Transverse colon (tissue), 4 donors: ENCODE measurements at regions not wholly inside any gene's neighbourhood (a gene's known extent, or its start where the extent isn't known, plus 50 kb on each side); places are given as distances from the start of the nearest gene placed in this dataset.
A peak's percentile ranks its signal among the peaks of the same experiment; 100 is the strongest.
"Not testable (repeated sequence)": the region's sequence is repeated elsewhere in the genome, so short reads cannot be mapped to it uniquely, and the experiment has no call there.

Source experiments
- DNase-seq: peaks from one replicate; pipeline ENCODE4 v3.0.0-alpha.2; 2019
- H3K27ac ChIP-seq, 4 donors: fragments of 200-600 bp; sonication (generic); 2 replicates each; pipeline ENCODE4 v1.5.1; 2016 to 2018; ENCODE audit warnings: inconsistent platforms in 4 of 4
- H3K27me3 ChIP-seq: fragments of 200-600 bp; sonication (generic); 2 replicates; pipeline ENCODE4 v1.5.1; 2017; ENCODE audit warnings: inconsistent platforms
- H3K36me3 ChIP-seq, 4 donors: fragments of 200-600 bp; sonication (generic); 2 replicates each; pipeline ENCODE4 v1.5.1; 2017 to 2019; ENCODE audit warnings: inconsistent platforms in 4 of 4
- H3K4me1 ChIP-seq, 4 donors: fragments of 200-600 bp; sonication (generic); 2 replicates each; pipeline ENCODE4 v1.5.1; 2017 to 2020; ENCODE audit warnings: inconsistent platforms in 4 of 4
- H3K4me3 ChIP-seq, 4 donors: fragments of 200-600 bp; sonication (generic); 1 replicate in 1 of 4; 2 replicates in 3 of 4; pipeline versions ENCODE4 v1.5.1 to v1.6.1; 2017 to 2019; ENCODE audit warnings: inconsistent platforms in 4 of 4
- H3K9me3 ChIP-seq, 2 donors: fragments of 200-600 bp; sonication (generic); 2 replicates each; pipeline ENCODE4 v1.5.1; 2017 to 2019; ENCODE audit warnings: inconsistent platforms in 2 of 2
- EP300 ChIP-seq: sonication (generic); formaldehyde crosslinking; IDR thresholded peaks from one replicate; pipeline ENCODE4 v1.6.1; 2017; ENCODE audit warnings: antibody characterized with exemption, low read depth
- POLR2A ChIP-seq: fragments of 450-650 bp; IDR thresholded peaks from one replicate; pipeline ENCODE4 v1.6.1; 2016; ENCODE audit warnings: antibody characterized with exemption, mild to moderate bottlenecking, moderate library complexity
- POLR2AphosphoS5 ChIP-seq, 3 donors: sonication (generic); formaldehyde crosslinking; IDR thresholded peaks; one replicate each; pipeline ENCODE4 v1.6.1; 2016; ENCODE audit warnings: antibody characterized with exemption in 3 of 3
- WGBS, 2 donors: methylation state at CpG; one replicate each; pipeline ENCODE4 v1.1.5; 2018; ENCODE audit warnings: low coverage in 1 of 2; 5-methylcytosine and 5-hydroxymethylcytosine counted together
- in situ Hi-C, 4 donors: fragments of 200-750 bp; cut with MboI; loops; one replicate each; pipeline versions ENCODE4 v1.15.0 to v1.15.1; 2017; ENCODE audit warnings: low sequenced_read_pairs in 3 of 4, low pct_ligation_motif_present in 1 of 4, low pct_unique_long_range_greater_than_20kb in 1 of 4
- intact Hi-C: fragments of 100-400 bp; cut with DNase I; formaldehyde crosslinking; loops from one replicate; pipeline ENCODE4 v1.15.1; 2023; ENCODE audit warnings: low total_unique reads
- TF ChIP-seq, protein P1 (sequence below), 5 experiments: fragments of 200-600 bp in 3 of 5; fragments of 450-650 bp in 2 of 5; sonication (generic) in 3 of 5; IDR thresholded peaks; 1 replicate in 2 of 5; 2 replicates in 3 of 5; pipeline ENCODE4 v1.5.1; 2016 to 2017; ENCODE audit warnings: antibody characterized with exemption in 5 of 5, inconsistent platforms in 3 of 5, mild to moderate bottlenecking in 2 of 5, moderate library complexity in 1 of 5

DNA sequence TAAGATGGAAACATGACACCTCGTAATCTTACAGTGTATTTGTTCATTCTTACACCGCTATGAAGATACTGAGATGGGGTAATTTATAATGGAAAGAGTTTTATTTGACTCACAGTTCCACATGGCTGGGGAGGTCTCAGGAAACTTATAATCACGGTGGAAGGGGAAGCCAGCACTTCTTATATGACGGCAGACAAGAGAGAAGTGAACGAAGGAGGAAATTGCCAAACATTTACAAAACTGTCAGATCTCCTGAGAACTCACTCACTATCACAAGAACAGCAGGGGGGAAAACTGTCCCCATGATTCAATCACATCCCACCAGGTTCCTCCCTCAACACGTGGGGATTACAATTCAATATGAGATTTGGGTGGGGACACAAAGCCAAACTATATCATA, 282.3 kb downstream of the HGF start:
- H3K4me1 ChIP-seq: peaks cover 0 to 5% (median 1%) of the 10 kb centered on the region in 4 donors
- H3K9me3 ChIP-seq: no peaks in the 10 kb centered on the region
- 66% methylated on average over 6 of the region's 6 CpGs for WGBS, 2 donors
- no peak for DNase-seq
- TF ChIP-seq, protein P1, sequence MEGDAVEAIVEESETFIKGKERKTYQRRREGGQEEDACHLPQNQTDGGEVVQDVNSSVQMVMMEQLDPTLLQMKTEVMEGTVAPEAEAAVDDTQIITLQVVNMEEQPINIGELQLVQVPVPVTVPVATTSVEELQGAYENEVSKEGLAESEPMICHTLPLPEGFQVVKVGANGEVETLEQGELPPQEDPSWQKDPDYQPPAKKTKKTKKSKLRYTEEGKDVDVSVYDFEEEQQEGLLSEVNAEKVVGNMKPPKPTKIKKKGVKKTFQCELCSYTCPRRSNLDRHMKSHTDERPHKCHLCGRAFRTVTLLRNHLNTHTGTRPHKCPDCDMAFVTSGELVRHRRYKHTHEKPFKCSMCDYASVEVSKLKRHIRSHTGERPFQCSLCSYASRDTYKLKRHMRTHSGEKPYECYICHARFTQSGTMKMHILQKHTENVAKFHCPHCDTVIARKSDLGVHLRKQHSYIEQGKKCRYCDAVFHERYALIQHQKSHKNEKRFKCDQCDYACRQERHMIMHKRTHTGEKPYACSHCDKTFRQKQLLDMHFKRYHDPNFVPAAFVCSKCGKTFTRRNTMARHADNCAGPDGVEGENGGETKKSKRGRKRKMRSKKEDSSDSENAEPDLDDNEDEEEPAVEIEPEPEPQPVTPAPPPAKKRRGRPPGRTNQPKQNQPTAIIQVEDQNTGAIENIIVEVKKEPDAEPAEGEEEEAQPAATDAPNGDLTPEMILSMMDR (IDR thresholded peaks at IDR 0.05): no peak
- TF ChIP-seq EP300: no peak
- no peak for TF ChIP-seq POLR2AphosphoS5 (IDR thresholded peaks at IDR 0.05)
- no peak for TF ChIP-seq POLR2A
- in situ Hi-C loops: loop anchor here (25.0 kb wide), 3 partner anchors 525 to 1100 kb away; no protein-coding TSS in a partner anchor
- no peaks in the 10 kb centered on the region for H3K36me3 ChIP-seq
- no peaks in the 10 kb centered on the region for H3K27me3 ChIP-seq
- H3K4me3 ChIP-seq: no peak overlapping the region
- intact Hi-C loops: no loop called here
- no peak overlapping the region for H3K27ac ChIP-seq

DNA sequence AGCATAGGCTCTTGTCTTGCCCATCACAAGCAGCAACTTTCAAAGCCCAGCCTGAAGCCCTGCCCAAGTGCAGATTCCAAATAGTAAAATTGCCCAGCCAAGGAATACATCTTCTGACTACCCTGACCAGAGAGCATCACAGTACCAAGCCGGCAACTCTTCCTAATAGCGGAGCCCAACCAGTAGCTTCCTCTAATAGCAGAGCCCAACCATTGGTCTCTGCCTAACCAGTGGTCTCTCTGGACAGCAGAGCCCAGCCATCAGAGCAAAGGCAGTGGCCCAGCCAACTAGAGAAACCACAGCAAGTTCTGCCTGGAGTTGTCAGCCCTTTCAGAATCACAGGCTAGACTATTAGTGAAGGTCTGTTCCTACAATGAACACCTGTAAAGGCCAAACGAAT, 285.6 kb downstream of the HGF start:
- TF ChIP-seq POLR2A: no peak
- TF ChIP-seq, protein P1 (IDR thresholded peaks at IDR 0.05): no peak
- no peak for TF ChIP-seq EP300
- no peak for TF ChIP-seq POLR2AphosphoS5 (IDR thresholded peaks at IDR 0.05)
- 50 to 67% methylated on average over 1 to 3 of the region's 3 CpGs for WGBS, 2 donors
- intact Hi-C loops (no loop called here), in situ Hi-C loops (loop anchor here (25.0 kb wide), 3 partner anchors 528 to 1103 kb away; no protein-coding TSS in a partner anchor)
- Histone ChIP-seq H3K4me3 (no peak overlapping the region), H3K27me3 (no peaks in the 10 kb centered on the region), H3K9me3 (no peaks in the 10 kb centered on the region), H3K4me1 (peaks cover 0 to 6% (median 1%) of the 10 kb centered on the region in 4 donors), H3K36me3 (no peaks in the 10 kb centered on the region), H3K27ac (no peak overlapping the region)
- DNase-seq: no peak

DNA sequence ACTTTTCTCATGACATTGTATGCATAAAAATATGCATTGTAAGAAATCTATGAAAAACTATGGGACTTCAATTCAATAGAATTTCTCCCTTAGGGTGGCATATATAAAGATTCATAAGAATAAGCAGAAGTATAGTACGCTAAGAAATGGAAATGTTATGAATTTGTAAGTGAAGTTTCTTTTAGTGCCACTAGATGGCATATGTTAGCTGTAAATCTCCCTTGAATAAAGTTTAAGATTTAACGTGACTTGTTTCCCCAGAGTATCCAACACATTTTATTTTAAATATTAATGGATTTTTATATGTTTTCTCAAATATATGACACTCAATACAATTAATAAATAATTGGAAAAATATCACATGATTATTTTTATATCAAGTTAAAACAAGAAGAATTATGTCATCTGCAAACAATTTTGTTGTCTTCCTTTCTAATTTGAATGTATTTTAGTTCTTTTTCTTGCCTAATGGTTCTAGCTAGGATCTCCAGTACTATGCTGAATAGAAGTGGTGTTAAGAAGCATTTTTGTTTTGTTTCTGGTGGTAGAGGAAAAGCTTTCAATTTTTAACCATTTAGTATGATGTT, 287.2 kb downstream of the HGF start:
- no peak for DNase-seq
- intact Hi-C loops (no loop called here), in situ Hi-C loops (loop anchor here (25.0 kb wide), 3 partner anchors 530 to 1105 kb away; no protein-coding TSS in a partner anchor)
- 0 to 10% methylated on average over 2 of the region's 2 CpGs for WGBS, 2 donors
- no peak overlapping the region for H3K27ac ChIP-seq
- H3K4me1 ChIP-seq: peaks cover 0 to 6% (median 3%) of the 10 kb centered on the region in 4 donors
- no peaks in the 10 kb centered on the region for H3K36me3 ChIP-seq
- no peak overlapping the region for H3K4me3 ChIP-seq
- no peaks in the 10 kb centered on the region for H3K9me3 ChIP-seq
- no peaks in the 10 kb centered on the region for H3K27me3 ChIP-seq
- TF ChIP-seq EP300 (no peak), POLR2AphosphoS5 (IDR thresholded peaks at IDR 0.05) (no peak), POLR2A (no peak)
- TF ChIP-seq, protein P1 (IDR thresholded peaks at IDR 0.05): peak; percentile 56 to 73 (median 61)

DNA sequence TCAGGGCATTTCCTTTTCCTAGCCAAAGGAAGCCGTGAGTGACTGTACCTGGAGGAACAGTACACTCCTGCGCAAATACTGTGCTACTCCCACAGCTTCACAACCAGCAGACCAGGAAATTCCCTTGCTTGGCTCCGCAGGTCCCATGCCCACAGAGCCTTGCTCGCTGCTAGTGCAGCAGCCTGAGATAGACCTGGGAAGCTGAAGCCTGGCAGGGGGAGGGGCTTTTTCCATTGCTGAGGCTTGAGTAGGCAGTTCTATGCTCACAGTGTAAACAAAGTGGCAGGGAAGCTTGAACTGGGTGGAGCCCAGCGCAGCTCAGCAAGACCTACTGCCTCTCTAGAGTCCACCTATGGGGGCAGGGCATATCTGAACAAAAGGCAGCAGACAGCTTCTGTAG, 291.2 kb downstream of the HGF start:
- TF ChIP-seq POLR2AphosphoS5 (IDR thresholded peaks at IDR 0.05): no peak
- no peak for TF ChIP-seq POLR2A
- TF ChIP-seq EP300: no peak
- TF ChIP-seq, protein P1 (IDR thresholded peaks at IDR 0.05): no peak
- peak; percentile 48 for DNase-seq
- 74 to 80% methylated on average over 2 to 5 of the region's 5 CpGs for WGBS, 2 donors
- intact Hi-C loops: no loop called here
- in situ Hi-C loops: loop anchor here (25.0 kb wide), 3 partner anchors 534 to 1109 kb away; no protein-coding TSS in a partner anchor
- Histone ChIP-seq H3K27ac (peak overlapping the region in 1 of 4 donors; percentile 55), H3K4me3 (no peak overlapping the region), H3K4me1 (peaks cover 0 to 6% (median 1%) of the 10 kb centered on the region in 4 donors), H3K36me3 (no peaks in the 10 kb centered on the region), H3K9me3 (no peaks in the 10 kb centered on the region), H3K27me3 (no peaks in the 10 kb centered on the region)

DNA sequence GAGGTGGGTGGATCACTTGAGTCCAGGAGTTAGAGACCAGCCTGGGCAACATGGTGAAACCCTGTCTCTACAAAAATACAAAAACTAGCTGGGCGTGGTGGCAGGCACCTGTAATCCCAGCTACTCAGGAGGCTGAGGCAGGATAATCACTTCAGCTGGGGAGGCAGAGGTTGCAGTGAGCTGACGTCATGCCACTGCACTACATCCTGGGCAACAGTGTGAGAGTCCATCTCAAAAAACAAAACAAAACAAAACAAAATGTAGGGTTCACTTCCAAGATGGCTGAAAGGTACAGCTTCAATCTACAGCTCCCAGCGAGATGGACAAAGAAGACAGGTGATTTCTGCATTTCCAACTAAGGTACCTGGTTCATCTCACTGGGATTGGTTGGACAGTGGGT, 291.6 kb downstream of the HGF start:
- H3K27me3 ChIP-seq, DNase-seq, H3K4me3 ChIP-seq, H3K36me3 ChIP-seq, intact Hi-C loops, H3K4me1 ChIP-seq, H3K9me3 ChIP-seq: not testable (repeated sequence)
- H3K27ac ChIP-seq: peak overlapping the region in 1 of 4 donors; percentile 55
- in situ Hi-C loops: loop anchor here (25.0 kb wide), 3 partner anchors 534 to 1109 kb away; no protein-coding TSS in a partner anchor
- WGBS, 2 donors: 83% methylated on average over 3 of the region's 3 CpGs; no CpG with 5 or more reads in 1 of the 2 donors
